BJ (cell line): ENCODE measurements at regions not wholly inside any gene's neighbourhood (a gene's known extent, or its start where the extent isn't known, plus 50 kb on each side); places are given as distances from the start of the nearest gene placed in this dataset.

Experiments
- CTCF ChIA-PET: fragments of 350-600 bp; formaldehyde crosslinking; extraction: SDS; loops from one replicate; lab custom pipeline; 2021; ENCODE audit warnings: antibody characterized with exemption, inconsistent platforms; lab: Yijun Ruan, JAX
- POLR2A ChIA-PET: fragments of 300-600 bp; sonication (Branson Sonifier 250); formaldehyde crosslinking; extraction: SDS; loops from one replicate; lab custom pipeline; 2021; ENCODE audit warnings: antibody characterized with exemption; lab: Charles Lee
- DNase-seq: peaks from one replicate; pipeline ENCODE4 v3.0.0-alpha.2; 2011; ENCODE audit warnings: low read depth
- H3K27me3 ChIP-seq: 2 replicates; pipeline ENCODE4 v1.6.0; 2011; ENCODE audit warnings: low read length; ENCODE audit not compliant: control insufficient read depth, insufficient read depth
- H3K36me3 ChIP-seq: 2 replicates; pipeline ENCODE4 v1.5.1; 2011; ENCODE audit warnings: low read length; ENCODE audit not compliant: control insufficient read depth, insufficient read depth
- H3K4me3 ChIP-seq: 2 replicates; pipeline ENCODE4 v1.5.1; 2011; ENCODE audit warnings: low read depth, mild to moderate bottlenecking, control low read depth, low read length
- TF ChIP-seq, protein P1 (sequence below): IDR thresholded peaks from 2 replicates; pipeline ENCODE4 v1.5.1; 2011; ENCODE audit warnings: low read depth, mild to moderate bottlenecking, control low read depth, inconsistent platforms, low read length, moderate library complexity; ENCODE audit not compliant: insufficient read depth

DNA sequence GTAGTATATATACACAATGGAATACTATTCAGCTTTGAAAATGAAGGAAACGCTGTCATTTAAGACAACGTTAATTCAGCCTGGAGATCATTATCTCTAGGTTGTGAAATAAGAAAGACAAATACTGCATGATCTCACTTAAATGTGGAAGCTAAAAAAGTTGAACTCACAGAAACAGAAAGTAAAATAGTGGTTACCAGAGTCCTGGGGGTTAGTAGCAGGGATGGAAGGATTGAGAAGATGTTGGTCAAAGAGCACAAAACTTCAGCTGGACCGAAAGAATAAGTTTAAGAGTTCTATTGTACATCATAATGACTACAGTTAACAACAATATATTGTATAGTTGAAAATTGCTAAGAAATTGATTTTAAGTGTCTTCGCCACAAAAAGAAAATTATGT, 670.3 kb downstream of the NR4A2 start:
- TF ChIP-seq, protein P1, sequence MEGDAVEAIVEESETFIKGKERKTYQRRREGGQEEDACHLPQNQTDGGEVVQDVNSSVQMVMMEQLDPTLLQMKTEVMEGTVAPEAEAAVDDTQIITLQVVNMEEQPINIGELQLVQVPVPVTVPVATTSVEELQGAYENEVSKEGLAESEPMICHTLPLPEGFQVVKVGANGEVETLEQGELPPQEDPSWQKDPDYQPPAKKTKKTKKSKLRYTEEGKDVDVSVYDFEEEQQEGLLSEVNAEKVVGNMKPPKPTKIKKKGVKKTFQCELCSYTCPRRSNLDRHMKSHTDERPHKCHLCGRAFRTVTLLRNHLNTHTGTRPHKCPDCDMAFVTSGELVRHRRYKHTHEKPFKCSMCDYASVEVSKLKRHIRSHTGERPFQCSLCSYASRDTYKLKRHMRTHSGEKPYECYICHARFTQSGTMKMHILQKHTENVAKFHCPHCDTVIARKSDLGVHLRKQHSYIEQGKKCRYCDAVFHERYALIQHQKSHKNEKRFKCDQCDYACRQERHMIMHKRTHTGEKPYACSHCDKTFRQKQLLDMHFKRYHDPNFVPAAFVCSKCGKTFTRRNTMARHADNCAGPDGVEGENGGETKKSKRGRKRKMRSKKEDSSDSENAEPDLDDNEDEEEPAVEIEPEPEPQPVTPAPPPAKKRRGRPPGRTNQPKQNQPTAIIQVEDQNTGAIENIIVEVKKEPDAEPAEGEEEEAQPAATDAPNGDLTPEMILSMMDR = no peak
- POLR2A ChIA-PET = no interaction called here
- H3K36me3 ChIP-seq = no peaks in the 10 kb centered on the region
- H3K4me3 ChIP-seq = no peak overlapping the region
- CTCF ChIA-PET = no interaction called here
- H3K27me3 ChIP-seq = no peaks in the 10 kb centered on the region
- no peak for DNase-seq

DNA sequence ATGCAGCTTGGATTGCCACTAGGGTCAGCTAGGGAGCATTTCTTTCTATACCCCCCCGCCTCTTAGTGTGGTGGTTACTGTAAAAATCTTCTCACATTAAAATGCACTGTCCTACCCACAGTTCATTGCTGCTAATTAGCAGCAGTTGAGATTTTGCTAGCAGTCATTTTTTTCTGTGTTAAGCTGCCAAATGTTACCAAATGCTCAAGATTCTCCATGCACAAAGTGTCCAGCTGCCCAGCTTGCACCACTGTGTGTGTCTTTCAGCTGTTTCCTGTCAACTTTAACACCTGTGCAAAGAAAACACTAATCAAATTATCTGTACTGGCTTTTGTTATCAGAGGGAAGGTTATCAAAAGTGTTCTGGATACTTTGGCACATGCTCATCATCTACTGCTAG, 679.3 kb downstream of the NR4A2 start:
- no peak for DNase-seq
- Histone ChIP-seq H3K27me3 (no peaks in the 10 kb centered on the region), H3K36me3 (no peaks in the 10 kb centered on the region), H3K4me3 (no peak overlapping the region)
- ChIA-PET CTCF (no interaction called here), POLR2A (no interaction called here)
- TF ChIP-seq, protein P1 = no peak

DNA sequence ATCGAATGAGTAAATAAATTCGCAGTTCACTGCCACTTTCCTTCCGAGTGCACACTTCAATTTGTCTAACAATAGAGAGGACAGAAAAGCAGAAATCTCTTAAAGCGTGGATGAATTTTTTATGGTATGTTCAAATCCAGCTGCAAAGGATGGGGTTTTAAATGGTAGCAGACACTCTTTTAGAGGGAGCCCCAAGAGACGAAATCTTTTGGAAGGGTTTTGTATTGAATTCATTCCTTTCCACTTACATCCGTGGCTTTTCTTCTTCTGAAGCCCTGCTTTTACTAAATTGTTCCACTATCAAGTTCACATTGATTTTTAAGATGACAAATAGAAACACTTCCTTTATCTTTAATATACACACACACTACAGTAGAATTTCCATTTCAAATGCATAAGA, 680.7 kb downstream of the NR4A2 start:
- ChIA-PET POLR2A (no interaction called here), CTCF (no interaction called here)
- no peaks in the 10 kb centered on the region for H3K36me3 ChIP-seq
- no peak overlapping the region for H3K4me3 ChIP-seq
- no peak for DNase-seq
- TF ChIP-seq, protein P1 = no peak
- no peaks in the 10 kb centered on the region for H3K27me3 ChIP-seq

DNA sequence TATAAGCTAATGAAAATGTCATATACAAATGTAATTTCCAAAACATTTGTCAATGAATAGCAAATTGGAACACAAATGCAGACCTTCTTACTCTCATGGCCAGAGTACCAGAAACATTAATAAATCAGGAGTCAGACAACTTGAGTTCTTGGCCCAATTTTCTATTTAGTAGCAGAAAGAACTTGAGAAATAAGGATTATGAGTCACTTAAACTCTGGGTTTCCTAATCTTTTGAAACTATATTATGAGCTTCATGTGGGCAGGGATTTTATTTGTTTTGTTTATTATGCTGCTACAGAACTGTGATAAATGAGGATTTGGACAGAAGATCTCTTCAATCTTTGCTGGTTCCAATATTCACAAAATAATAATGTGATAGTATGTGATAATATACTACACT, 686.7 kb downstream of the NR4A2 start:
- POLR2A ChIA-PET = no interaction called here
- H3K36me3 ChIP-seq = no peaks in the 10 kb centered on the region
- no peaks in the 10 kb centered on the region for H3K27me3 ChIP-seq
- DNase-seq = no peak
- CTCF ChIA-PET = no interaction called here
- TF ChIP-seq, protein P1 = no peak
- no peak overlapping the region for H3K4me3 ChIP-seq

DNA sequence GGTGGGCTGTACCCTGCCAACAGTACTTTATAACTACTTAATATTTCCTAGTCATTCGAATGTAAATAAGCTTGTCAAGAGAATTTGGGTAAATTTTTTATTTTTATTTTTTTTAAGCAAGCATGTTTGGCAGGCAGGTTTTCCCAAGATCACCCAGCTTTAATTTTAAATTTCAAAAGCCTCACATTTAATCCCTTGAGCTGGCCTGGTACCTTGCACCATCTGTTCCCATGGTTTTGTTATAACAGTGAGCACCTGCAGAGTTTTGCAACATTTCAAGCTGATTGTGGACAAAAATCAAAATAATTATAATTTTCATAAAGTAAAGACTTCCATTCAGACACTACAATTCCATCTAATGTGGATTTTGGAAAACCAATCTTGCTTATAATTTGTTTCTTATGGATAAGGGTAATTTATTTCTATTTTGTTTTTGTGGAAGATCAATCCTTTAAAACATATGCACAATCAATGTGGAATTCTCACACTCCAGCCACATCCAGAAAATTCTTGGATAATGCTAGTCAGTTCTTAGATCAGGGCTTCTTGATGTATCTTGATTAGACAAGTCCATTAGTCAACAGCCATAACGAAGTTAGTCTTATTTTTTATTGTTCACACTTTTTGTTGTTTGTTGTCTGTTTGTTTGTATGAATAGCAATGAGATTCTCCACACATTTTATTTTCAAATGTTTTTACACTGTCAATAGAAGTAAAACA, 689.3 kb downstream of the NR4A2 start:
- TF ChIP-seq, protein P1 = no peak
- ChIA-PET POLR2A (no interaction called here), CTCF (no interaction called here)
- H3K27me3 ChIP-seq = no peaks in the 10 kb centered on the region
- DNase-seq = no peak
- H3K36me3 ChIP-seq = no peaks in the 10 kb centered on the region
- H3K4me3 ChIP-seq = no peak overlapping the region
